ENCODE measurements at regions not wholly inside any gene's neighbourhood (a gene's known extent, or its start where the extent isn't known, plus 50 kb on each side); places are given as distances from the start of the nearest gene placed in this dataset.

DNA sequence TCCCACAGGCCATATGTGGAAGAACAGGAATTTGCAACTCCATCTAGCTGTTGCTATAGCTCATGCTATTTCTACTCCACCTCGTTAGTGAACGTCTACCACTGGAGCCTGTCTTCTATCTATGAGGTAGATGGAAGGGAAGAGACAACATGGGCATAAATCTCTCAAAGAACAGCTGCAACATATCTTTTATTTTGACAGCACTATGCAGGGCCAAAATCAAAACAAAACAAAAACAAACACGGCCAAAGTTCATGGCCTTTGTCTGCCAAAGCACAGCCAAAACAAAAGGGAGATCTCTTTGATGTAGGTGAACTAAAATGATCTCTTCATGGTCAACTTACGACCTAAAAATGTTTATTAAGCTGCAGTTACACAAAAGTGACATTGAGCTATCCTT is 215.2 kb upstream of the MPPED2 start:
- TF ChIP-seq, protein P1, sequence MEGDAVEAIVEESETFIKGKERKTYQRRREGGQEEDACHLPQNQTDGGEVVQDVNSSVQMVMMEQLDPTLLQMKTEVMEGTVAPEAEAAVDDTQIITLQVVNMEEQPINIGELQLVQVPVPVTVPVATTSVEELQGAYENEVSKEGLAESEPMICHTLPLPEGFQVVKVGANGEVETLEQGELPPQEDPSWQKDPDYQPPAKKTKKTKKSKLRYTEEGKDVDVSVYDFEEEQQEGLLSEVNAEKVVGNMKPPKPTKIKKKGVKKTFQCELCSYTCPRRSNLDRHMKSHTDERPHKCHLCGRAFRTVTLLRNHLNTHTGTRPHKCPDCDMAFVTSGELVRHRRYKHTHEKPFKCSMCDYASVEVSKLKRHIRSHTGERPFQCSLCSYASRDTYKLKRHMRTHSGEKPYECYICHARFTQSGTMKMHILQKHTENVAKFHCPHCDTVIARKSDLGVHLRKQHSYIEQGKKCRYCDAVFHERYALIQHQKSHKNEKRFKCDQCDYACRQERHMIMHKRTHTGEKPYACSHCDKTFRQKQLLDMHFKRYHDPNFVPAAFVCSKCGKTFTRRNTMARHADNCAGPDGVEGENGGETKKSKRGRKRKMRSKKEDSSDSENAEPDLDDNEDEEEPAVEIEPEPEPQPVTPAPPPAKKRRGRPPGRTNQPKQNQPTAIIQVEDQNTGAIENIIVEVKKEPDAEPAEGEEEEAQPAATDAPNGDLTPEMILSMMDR (IDR thresholded peaks at IDR 0.05; ENCODE audit: insufficient read depth, low read depth, low read length): no peak
- no peak for TF ChIP-seq EZH2 (IDR thresholded peaks at IDR 0.05; ENCODE audit: insufficient read depth, low read length)
